Fibroblast of upper back skin (primary cell): ENCODE measurements at regions not wholly inside any gene's neighbourhood (a gene's known extent, or its start where the extent isn't known, plus 50 kb on each side); places are given as distances from the start of the nearest gene placed in this dataset.

ENCODE experiments used
- DNase-seq: peaks from one replicate; pipeline ENCODE4 v3.0.0-alpha.2; 2013

DNA sequence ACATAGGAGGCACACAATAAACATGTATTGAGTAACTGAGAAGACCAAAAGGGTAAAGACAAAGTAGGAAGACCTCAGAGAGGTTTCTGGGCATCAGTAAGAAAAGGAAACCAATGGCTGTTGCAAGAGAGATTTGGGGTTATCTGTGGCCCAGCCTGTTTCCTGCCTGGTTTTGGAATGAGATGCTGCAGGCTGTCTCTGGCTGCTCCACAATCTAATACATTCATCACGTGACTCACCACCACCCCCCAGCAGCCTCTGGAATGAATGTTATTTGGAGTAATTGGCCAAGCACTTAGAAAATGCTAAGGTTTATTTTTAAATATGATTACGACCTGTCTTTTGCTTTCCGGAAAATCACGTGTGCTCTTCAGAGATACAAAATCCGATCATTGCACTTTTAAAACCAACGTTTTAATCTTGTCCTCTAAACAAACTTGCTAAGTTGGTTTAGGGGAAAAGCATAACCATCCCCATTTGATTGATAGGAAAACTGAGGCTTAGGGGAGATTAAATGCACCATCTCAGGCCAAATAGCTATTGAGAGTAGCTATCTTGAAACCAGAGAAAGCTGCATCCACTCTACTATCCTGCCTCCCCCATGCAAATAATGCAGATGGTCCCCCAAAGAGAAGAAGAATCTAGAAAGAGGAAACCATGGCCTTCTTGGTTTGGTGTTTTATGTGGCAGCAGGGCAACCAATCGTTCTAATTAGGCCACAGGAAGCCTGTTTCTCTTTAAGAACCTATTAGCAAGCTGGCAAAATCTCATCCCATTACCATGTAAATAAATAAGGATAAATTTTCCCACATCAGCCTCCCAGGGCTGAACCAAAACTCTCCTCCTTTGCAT lies 151.8 kb upstream of the ADRA1B start:
- DNase-seq, result peak; percentile 96

DNA sequence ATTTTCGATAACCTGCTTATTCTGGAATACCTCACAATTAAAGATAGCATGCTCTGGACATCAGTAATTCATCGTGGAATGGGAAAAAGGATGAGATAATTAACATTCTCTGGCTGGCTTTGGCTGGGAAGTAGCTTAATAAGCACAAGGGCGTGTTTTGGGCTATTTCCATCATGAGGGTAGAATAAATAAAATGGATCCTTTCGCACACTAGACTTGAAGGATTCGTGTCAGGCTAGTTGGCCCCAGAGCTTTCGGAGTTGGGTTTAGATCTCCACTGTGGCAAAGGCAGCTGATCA lies 151.2 kb upstream of the ADRA1B start:
- DNase-seq, result no peak

- peak; percentile 39 for DNase-seq
These were observed 150.3 kb upstream of the ADRA1B start for GRCh38 chr5:159765760-159766517.

- peak; percentile 55 for DNase-seq
These were observed 148.0 kb upstream of the ADRA1B start for GRCh38 chr5:159768243-159768642.

- no peak for DNase-seq
These were observed 143.6 kb upstream of the ADRA1B start for GRCh38 chr5:159772698-159773061.

DNA sequence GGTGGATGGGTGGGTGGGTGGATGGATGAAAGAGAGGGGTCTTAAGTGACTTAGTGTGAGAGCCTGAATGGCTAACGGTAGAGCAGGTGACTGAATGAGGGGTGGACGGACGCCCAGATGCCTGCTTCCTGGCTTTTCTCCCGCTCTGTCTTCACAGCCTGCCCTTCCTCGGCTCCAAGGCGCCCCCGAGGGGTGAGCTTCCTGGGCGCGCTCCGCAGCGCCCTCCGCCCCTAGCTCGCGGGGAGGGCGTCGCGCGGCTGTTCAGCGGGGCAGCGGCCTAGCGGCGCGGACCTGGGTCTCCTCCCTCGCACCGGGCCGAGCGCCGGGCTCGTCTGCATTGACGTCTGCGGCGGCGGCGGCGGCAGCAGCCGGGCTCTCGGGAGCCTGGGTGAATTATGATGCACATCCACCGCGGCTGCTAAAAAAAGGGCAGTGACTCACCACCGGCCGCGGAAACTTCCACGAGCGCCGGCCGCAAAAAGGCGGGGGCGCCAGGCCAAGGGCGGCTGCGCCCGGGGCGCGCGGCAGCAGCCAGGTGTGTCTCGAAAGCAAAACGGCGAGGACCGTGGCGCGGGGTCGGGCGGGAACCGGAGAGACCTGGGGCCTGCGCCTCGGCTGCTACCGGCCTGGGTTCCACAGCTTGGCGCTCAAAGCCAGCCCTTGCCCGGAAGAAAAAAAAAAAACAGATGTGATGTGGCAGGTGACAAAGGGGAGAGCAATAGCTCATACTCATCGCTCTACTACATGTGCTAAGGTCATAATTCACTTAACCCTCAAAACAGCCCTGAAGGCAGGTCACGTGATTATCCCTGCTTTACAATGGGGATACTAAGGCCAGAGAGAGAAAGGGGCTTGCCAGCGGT lies 143.0 kb upstream of the ADRA1B start:
- peak; percentile 89 for DNase-seq

GRCh38 chr5:159774476-159775031 lies 141.7 kb upstream of the ADRA1B start:
- no peak for DNase-seq

DNA sequence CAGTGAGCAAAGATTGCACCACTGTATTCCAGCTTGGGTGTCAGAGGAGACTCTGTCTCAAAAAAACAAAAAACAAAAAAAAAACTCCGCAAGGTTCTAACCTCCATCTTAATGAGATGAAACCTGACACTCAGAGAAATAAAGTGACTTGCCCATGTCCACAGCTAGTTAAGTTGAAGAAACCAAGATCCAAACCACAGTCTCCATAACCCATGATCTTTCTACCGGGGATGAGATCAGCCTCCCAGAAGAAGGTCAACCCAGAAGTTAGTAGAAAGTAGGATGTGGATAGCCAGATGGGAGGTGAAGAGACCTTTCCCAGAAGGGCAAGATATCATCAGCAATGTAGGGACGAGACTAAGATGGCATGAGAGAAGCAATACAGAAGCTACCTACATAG lies 140.4 kb upstream of the ADRA1B start:
- no peak for DNase-seq

GRCh38 chr5:159777049-159777660 lies 139.1 kb upstream of the ADRA1B start:
- no peak for DNase-seq

GRCh38 chr5:159779481-159779880 lies 136.8 kb upstream of the ADRA1B start:
- DNase-seq, result peak; percentile 73

GRCh38 chr5:159780246-159780645 lies 136.0 kb upstream of the ADRA1B start:
- peak; percentile 45 for DNase-seq

DNA sequence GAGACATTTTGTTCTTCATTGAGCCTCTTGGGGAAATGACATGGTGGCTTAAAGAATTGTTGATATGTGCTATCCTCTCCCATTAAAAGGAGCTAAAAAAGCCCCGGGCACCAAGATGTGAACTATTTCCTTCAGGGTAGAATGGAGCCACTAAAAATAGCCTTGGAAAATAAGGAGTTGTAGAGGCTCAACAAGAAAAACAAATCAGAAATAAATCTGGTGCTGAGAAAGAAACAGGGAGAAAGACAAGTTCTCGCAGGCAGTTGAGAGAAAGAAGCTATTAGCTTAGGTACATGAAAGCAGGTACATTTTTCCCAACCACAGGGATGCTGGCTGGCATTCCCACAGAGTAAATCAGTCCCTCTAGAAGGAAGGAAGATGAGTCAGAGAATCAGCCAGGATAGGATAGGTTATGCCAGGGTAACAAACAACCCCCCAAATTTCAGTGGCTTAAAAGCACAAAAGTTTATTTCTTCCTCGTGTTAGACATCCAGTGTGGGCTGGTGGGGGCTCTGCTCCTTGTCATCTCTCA lies 134.6 kb upstream of the ADRA1B start:
- no peak for DNase-seq

GRCh38 chr5:159782197-159782994 lies 133.9 kb upstream of the ADRA1B start:
- no peak for DNase-seq

DNA sequence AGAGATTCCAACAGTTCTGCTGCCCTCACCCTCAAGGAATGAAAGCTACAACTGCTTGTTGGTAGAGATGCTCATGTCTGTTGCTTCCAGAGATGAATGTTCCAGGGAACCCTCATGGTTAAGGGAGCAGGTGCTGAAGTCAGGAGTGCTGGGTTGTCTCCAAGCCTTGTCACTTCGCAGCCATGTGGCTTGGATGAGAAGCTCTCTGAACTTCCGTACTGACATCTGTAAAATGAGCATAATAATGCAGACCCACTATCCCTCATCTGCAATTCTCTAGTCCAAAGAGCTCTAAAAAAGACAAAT lies 133.3 kb upstream of the ADRA1B start:
- DNase-seq, result no peak

GRCh38 chr5:159783726-159784247 lies 132.5 kb upstream of the ADRA1B start:
- DNase-seq, result no peak

DNA sequence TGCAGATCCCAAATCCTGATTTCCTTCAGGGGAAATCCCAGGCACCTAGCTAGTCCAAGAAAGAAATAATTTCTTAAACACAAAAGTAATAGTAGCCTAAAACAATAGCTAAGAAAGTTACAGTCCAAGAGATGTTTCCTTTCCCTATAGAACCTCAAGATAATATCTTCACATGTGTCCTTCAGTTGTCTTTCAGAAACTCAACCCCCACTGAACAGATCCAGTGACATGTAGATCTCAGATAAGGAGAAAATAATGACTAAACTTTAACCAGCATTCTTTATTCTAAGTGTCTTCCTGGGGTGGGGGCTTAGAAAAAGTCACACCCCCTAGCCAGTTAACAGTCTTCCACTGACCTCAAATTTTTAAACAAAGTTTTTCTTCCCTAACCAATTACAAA lies 131.3 kb upstream of the ADRA1B start:
- no peak for DNase-seq

GRCh38 chr5:159785656-159786055 lies 130.6 kb upstream of the ADRA1B start:
- no peak for DNase-seq

GRCh38 chr5:159786201-159786600 lies 130.1 kb upstream of the ADRA1B start:
- DNase-seq, result no peak

DNA sequence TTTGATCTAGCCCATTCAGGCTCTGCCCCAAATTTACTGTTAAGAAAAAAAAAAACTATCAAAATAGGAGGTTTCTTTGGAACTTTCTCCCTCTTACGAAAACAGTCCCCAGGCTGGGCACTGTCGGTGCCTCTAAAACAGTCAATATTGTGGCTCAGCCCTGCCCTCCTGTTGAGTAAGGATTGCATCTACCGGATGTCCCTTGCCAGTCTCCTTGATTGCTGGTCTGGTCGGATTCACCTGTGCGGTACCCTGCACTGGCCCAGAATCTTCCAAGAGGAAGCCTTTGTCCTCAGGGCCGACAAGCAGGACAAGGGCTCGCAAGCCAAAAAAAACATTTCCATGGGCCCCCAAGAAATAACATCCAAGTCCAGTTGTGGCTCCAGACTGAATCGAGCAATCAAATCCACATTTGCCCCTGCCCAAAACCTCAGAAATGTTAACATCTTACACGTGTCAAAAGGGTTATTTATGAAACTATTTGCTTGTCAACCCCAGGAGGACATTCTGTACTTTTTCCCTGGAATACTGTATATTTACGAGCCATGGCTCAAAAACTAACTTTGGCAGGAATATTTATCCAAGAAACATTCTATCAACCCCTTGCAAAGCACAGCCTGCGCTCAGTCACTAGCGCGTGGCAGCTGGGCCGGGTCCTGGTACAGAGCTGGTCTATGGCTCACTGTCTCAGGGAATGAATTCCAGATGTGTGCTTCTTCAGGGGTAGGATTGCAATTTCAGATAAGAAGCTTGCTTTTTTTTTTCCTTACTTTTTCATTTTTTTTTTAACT lies 129.2 kb upstream of the ADRA1B start:
- peak; percentile 83 for DNase-seq

DNA sequence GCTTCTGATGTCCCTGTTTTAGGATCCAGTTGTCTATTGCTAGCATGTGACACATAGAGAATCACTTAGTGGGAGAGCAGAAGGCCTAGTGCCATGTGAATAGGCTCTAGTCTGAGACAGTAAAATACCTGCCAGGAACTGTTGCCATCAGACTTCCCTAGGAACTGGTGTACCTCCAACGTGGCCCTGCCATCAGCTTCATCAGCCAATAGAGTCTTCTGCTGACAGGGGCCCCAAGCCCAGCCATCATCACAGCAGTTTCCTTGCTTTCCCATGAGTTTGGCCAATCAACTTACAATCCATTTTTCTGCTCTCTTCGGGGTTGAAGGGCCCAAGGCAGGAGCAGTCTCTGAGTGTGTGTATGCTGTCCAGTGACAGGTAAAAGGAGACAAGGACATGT lies 128.4 kb upstream of the ADRA1B start:
- no peak for DNase-seq
